Loucy (cell line): ENCODE measurements at regions not wholly inside any gene's neighbourhood (a gene's known extent, or its start where the extent isn't known, plus 50 kb on each side); places are given as distances from the start of the nearest gene placed in this dataset.

Experiments used
- H2AFZ ChIP-seq: fragments of 200-600 bp; sonication (generic); 2 replicates; pipeline ENCODE4 v1.6.0; 2016; ENCODE audit warnings: antibody characterized with exemption, mild to moderate bottlenecking, low read length, moderate library complexity
- H3F3A ChIP-seq: fragments of 200-600 bp; 2 replicates; pipeline ENCODE4 v1.6.0; 2016; ENCODE audit warnings: antibody characterized with exemption, low read depth, mild to moderate bottlenecking
- H3K27me3 ChIP-seq: fragments of 200-600 bp; sonication (generic); 2 replicates; pipeline ENCODE4 v1.6.1; 2014; ENCODE audit warnings: low read length, mild to moderate bottlenecking; ENCODE audit not compliant: insufficient read depth, poor library complexity, severe bottlenecking
- H3K36me3 ChIP-seq: fragments of 200-600 bp; sonication (generic); 2 replicates; pipeline ENCODE4 v1.6.1; 2016; ENCODE audit warnings: low read length; ENCODE audit not compliant: insufficient read depth
- H3K4me1 ChIP-seq: fragments of 200-600 bp; sonication (generic); 2 replicates; pipeline ENCODE4 v1.5.1; 2014; ENCODE audit warnings: low read length, mild to moderate bottlenecking; ENCODE audit not compliant: insufficient read depth, poor library complexity, severe bottlenecking
- H3K4me2 ChIP-seq: fragments of 200-600 bp; sonication (generic); 2 replicates; pipeline ENCODE4 v1.6.0; 2014; ENCODE audit warnings: antibody characterized with exemption, low read length, low read depth, mild to moderate bottlenecking; ENCODE audit not compliant: poor library complexity, severe bottlenecking
- H3K4me3 ChIP-seq: fragments of 200-600 bp; sonication (generic); 2 replicates; pipeline ENCODE4 v1.5.1; 2014; ENCODE audit warnings: low read length, mild to moderate bottlenecking, mixed read lengths; ENCODE audit not compliant: poor library complexity, severe bottlenecking
- H3K79me2 ChIP-seq: fragments of 200-600 bp; sonication (generic); 2 replicates; pipeline ENCODE4 v1.6.1; 2014; ENCODE audit warnings: low read length; ENCODE audit not compliant: insufficient read depth
- H3K9ac ChIP-seq: fragments of 200-600 bp; sonication (generic); 2 replicates; pipeline ENCODE4 v1.6.0; 2014; ENCODE audit warnings: mild to moderate bottlenecking, low read depth, low read length, moderate library complexity; ENCODE audit not compliant: poor library complexity, severe bottlenecking
- H3K9me2 ChIP-seq: fragments of 200-600 bp; sonication (generic); replicated peaks from 2 replicates; pipeline ENCODE4 v1.6.1; 2016; ENCODE audit warnings: low read depth, low read length, mixed read lengths
- H3K9me3 ChIP-seq: fragments of 200-600 bp; sonication (generic); 2 replicates; pipeline ENCODE4 v1.6.1; 2014; ENCODE audit warnings: mild to moderate bottlenecking, antibody characterized with exemption, low read length, low read depth; ENCODE audit not compliant: insufficient read depth
- H4K20me1 ChIP-seq: fragments of 200-600 bp; sonication (generic); 2 replicates; pipeline ENCODE4 v1.6.0; 2014; ENCODE audit warnings: antibody characterized with exemption, low read length, mild to moderate bottlenecking; ENCODE audit not compliant: insufficient read depth, poor library complexity, severe bottlenecking
- CTCF ChIP-seq: fragments of 200-600 bp; sonication (generic); conservative IDR thresholded peaks from 2 replicates; pipeline ENCODE4 v1.5.1; 2014; ENCODE audit warnings: mild to moderate bottlenecking, antibody characterized with exemption, low read length
- EZH2phosphoT487 ChIP-seq: fragments of 200-600 bp; IDR thresholded peaks from 2 replicates; pipeline ENCODE4 v1.6.1; 2018; ENCODE audit warnings: antibody characterized with exemption, mild to moderate bottlenecking, moderate library complexity, borderline replicate concordance

- no peaks in the 10 kb centered on the region for H3K79me2 ChIP-seq
- H3K4me2 ChIP-seq: no peak overlapping the region
- H3K9me2 ChIP-seq: no peaks in the 10 kb centered on the region
- H2AFZ ChIP-seq: no peak overlapping the region
- H3F3A ChIP-seq: no peaks in the 10 kb centered on the region
- no peaks in the 10 kb centered on the region for H4K20me1 ChIP-seq
- H3K9ac ChIP-seq: no peak overlapping the region
- no peak for TF ChIP-seq CTCF
- no peak for TF ChIP-seq EZH2phosphoT487
- H3K4me3 ChIP-seq: no peak overlapping the region
- H3K4me1 ChIP-seq: no peaks in the 10 kb centered on the region
- H3K27me3 ChIP-seq: no peaks in the 10 kb centered on the region
- no peaks in the 10 kb centered on the region for H3K9me3 ChIP-seq
- H3K36me3 ChIP-seq: no peaks in the 10 kb centered on the region
These were observed 55.5 kb upstream of the ST6GAL2 start for GRCh38 chr2:106941372-106941993.

- Histone ChIP-seq H3K9me2 (no peaks in the 10 kb centered on the region), H3K4me3 (no peak overlapping the region), H3K36me3 (no peaks in the 10 kb centered on the region), H3K4me2 (no peak overlapping the region), H3K9ac (no peak overlapping the region), H3K9me3 (no peaks in the 10 kb centered on the region), H2AFZ (no peak overlapping the region), H3K79me2 (no peaks in the 10 kb centered on the region), H3K27me3 (no peaks in the 10 kb centered on the region), H3K4me1 (no peaks in the 10 kb centered on the region), H4K20me1 (no peaks in the 10 kb centered on the region), H3F3A (no peaks in the 10 kb centered on the region)
- no peak for TF ChIP-seq CTCF
- no peak for TF ChIP-seq EZH2phosphoT487
These were observed 57.7 kb upstream of the ST6GAL2 start for GRCh38 chr2:106943468-106944200.

GRCh38 chr2:106944215-106944614, 58.2 kb upstream of the ST6GAL2 start:
- TF ChIP-seq CTCF (no peak), EZH2phosphoT487 (no peak)
- no peak overlapping the region for H3K4me3 ChIP-seq
- H3K4me1 ChIP-seq: no peaks in the 10 kb centered on the region
- no peaks in the 10 kb centered on the region for H3K36me3 ChIP-seq
- no peaks in the 10 kb centered on the region for H3K9me3 ChIP-seq
- H2AFZ ChIP-seq: no peak overlapping the region
- H3K9ac ChIP-seq: no peak overlapping the region
- H3K9me2 ChIP-seq: no peaks in the 10 kb centered on the region
- no peaks in the 10 kb centered on the region for H3K79me2 ChIP-seq
- H3K27me3 ChIP-seq: no peaks in the 10 kb centered on the region
- no peaks in the 10 kb centered on the region for H4K20me1 ChIP-seq
- H3K4me2 ChIP-seq: no peak overlapping the region
- H3F3A ChIP-seq: no peaks in the 10 kb centered on the region
